ENCODE measurements at regions not wholly inside any gene's neighbourhood (a gene's known extent, or its start where the extent isn't known, plus 50 kb on each side); places are given as distances from the start of the nearest gene placed in this dataset.

DNA sequence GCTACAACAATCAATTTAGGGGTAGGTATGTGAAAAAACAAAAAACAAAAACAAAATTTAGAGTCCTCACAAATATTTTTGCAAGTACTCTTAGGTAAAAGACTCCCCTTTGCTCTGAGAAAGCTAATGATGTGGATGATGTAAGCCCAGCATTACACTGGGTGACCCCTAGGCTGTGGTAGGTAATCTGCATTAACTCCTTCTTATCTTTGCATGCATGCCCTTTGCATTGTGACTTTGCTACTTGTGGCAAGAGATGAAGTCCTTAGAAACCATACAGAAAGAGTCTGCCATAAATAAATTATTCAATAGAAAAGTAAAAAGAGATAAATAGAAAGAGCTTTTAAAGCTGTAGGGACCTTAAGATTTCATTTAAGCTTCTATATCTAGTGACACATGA, 159.7 kb upstream of the MBNL1 start (continued):
- no peak for TF ChIP-seq CHD7 (IDR thresholded peaks at IDR 0.05; ENCODE audit: insufficient replicate concordance, low read length)
- no peak for TF ChIP-seq KDM5A (IDR thresholded peaks at IDR 0.05; ENCODE audit: low read length)
- no peak for TF ChIP-seq BACH1 (IDR thresholded peaks at IDR 0.05; ENCODE audit: low read length)
